Sigmoid colon (tissue), 6 donors: ENCODE measurements at regions not wholly inside any gene's neighbourhood (a gene's known extent, or its start where the extent isn't known, plus 50 kb on each side); places are given as distances from the start of the nearest gene placed in this dataset.

Source experiments
- DNase-seq: peaks from one replicate; pipeline ENCODE4 v3.0.0-alpha.2; 2019
- H3K27ac ChIP-seq, 4 donors: fragments of 200-600 bp; sonication (generic); one replicate each; pipeline ENCODE4 v1.5.1; 2016 to 2019; ENCODE audit warnings: mild to moderate bottlenecking in 1 of 4
- H3K27me3 ChIP-seq, 3 donors: fragments of 200-600 bp; sonication (generic); one replicate each; pipeline ENCODE4 v1.5.1; 2019; ENCODE audit warnings: mild to moderate bottlenecking in 1 of 3
- H3K36me3 ChIP-seq, 4 donors: fragments of 200-600 bp; sonication (generic); one replicate each; pipeline ENCODE4 v1.5.1; 2016 to 2019
- H3K4me1 ChIP-seq, 4 donors: fragments of 200-600 bp; sonication (generic); one replicate each; pipeline ENCODE4 v1.5.1; 2017 to 2019
- H3K4me3 ChIP-seq, 4 donors: fragments of 200-600 bp; sonication (generic); one replicate each; pipeline ENCODE4 v1.5.1; 2017 to 2019; ENCODE audit warnings: mild to moderate bottlenecking in 2 of 4, moderate library complexity in 1 of 4
- H3K9me3 ChIP-seq, 4 donors: fragments of 200-600 bp in 3 of 4; sonication (generic) in 3 of 4; one replicate each; pipeline versions ENCODE4 v1.5.1 to v1.6.1; 2013 to 2019
- EP300 ChIP-seq, 4 donors: sonication (generic); formaldehyde crosslinking; IDR thresholded peaks; one replicate each; pipeline ENCODE4 v1.6.1; 2017; ENCODE audit warnings: antibody characterized with exemption in 4 of 4
- POLR2A ChIP-seq, 2 donors: fragments of 450-650 bp; IDR thresholded peaks; one replicate each; pipeline ENCODE4 v1.6.1; 2016; ENCODE audit warnings: antibody characterized with exemption in 2 of 2, mild to moderate bottlenecking in 2 of 2, moderate library complexity in 2 of 2
- POLR2AphosphoS5 ChIP-seq, 4 donors: sonication (generic); formaldehyde crosslinking; IDR thresholded peaks; one replicate each; pipeline ENCODE4 v1.6.1; 2017; ENCODE audit warnings: antibody characterized with exemption in 4 of 4
- WGBS, 2 donors: extraction: QIAGEN DNeasy Blood & Tissue Kit; methylation state at CpG; one replicate each; pipeline ENCODE4 v1.1.7; 2013; 5-methylcytosine and 5-hydroxymethylcytosine counted together
- intact Hi-C: fragments of 100-400 bp; cut with DNase I; formaldehyde crosslinking; loops from one replicate; pipeline ENCODE4 v1.15.1; 2023
- TF ChIP-seq, protein P1 (sequence below), 4 experiments: fragments of 450-650 bp in 3 of 4; fragments of 200-600 bp in 1 of 4; IDR thresholded peaks; one replicate each; pipeline ENCODE4 v1.5.1; 2016 to 2019; ENCODE audit warnings: antibody characterized with exemption in 4 of 4, mild to moderate bottlenecking in 3 of 4, moderate library complexity in 2 of 4
- donor health status: healthy with polysubstance abuse.
- donor health status: healthy.

GRCh38 chr2:66283787-66284186 is 151.1 kb upstream of the MEIS1 start:
- WGBS, 2 donors: 33 to 82% methylated on average over 1 of the region's 1 CpG
- intact Hi-C loops: no loop called here
- H3K27ac ChIP-seq: no peak overlapping the region
- no peaks in the 10 kb centered on the region for H3K9me3 ChIP-seq
- no peaks in the 10 kb centered on the region for H3K27me3 ChIP-seq
- TF ChIP-seq POLR2A (IDR thresholded peaks at IDR 0.05) (no peak), POLR2AphosphoS5 (IDR thresholded peaks at IDR 0.05) (no peak), EP300 (IDR thresholded peaks at IDR 0.05) (no peak)
- TF ChIP-seq, protein P1, sequence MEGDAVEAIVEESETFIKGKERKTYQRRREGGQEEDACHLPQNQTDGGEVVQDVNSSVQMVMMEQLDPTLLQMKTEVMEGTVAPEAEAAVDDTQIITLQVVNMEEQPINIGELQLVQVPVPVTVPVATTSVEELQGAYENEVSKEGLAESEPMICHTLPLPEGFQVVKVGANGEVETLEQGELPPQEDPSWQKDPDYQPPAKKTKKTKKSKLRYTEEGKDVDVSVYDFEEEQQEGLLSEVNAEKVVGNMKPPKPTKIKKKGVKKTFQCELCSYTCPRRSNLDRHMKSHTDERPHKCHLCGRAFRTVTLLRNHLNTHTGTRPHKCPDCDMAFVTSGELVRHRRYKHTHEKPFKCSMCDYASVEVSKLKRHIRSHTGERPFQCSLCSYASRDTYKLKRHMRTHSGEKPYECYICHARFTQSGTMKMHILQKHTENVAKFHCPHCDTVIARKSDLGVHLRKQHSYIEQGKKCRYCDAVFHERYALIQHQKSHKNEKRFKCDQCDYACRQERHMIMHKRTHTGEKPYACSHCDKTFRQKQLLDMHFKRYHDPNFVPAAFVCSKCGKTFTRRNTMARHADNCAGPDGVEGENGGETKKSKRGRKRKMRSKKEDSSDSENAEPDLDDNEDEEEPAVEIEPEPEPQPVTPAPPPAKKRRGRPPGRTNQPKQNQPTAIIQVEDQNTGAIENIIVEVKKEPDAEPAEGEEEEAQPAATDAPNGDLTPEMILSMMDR (IDR thresholded peaks at IDR 0.05): no peak
- H3K4me3 ChIP-seq: no peak overlapping the region
- peaks cover 0 to 4% (median 0%) of the 10 kb centered on the region in 4 donors for H3K4me1 ChIP-seq
- no peaks in the 10 kb centered on the region for H3K36me3 ChIP-seq
- DNase-seq: no peak

GRCh38 chr2:66281980-66282379 is 152.9 kb upstream of the MEIS1 start:
- Histone ChIP-seq H3K27me3 (no peaks in the 10 kb centered on the region), H3K4me1 (peaks cover 0 to 5% (median 0%) of the 10 kb centered on the region in 4 donors), H3K36me3 (no peaks in the 10 kb centered on the region), H3K9me3 (no peaks in the 10 kb centered on the region), H3K4me3 (no peak overlapping the region), H3K27ac (no peak overlapping the region)
- intact Hi-C loops: no loop called here
- DNase-seq: no peak
- TF ChIP-seq, protein P1 (IDR thresholded peaks at IDR 0.05): no peak
- TF ChIP-seq EP300 (IDR thresholded peaks at IDR 0.05): no peak
- TF ChIP-seq POLR2AphosphoS5 (IDR thresholded peaks at IDR 0.05): no peak
- no peak for TF ChIP-seq POLR2A (IDR thresholded peaks at IDR 0.05)

DNA sequence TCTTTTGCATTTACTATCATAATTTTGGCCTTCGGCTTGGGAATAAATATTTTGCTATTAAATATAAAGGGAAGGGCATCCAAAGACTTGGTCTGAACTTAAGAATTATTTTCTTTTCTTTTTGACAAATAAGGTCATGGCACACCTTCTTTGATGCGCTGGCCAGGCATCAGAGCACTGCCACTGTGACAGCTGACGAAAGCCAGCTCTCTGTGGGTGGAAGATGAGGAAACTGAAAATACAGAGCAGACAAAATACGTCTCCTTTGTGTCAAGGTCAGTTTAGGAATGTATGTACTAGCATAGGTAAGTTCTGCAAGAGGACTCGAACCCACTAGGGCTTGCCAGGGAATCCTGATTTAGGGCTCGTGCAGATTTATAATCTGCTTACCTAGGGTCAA is 155.9 kb upstream of the MEIS1 start:
- H3K27ac ChIP-seq: no peak overlapping the region
- H3K9me3 ChIP-seq: no peaks in the 10 kb centered on the region
- peaks cover 0 to 5% (median 0%) of the 10 kb centered on the region in 4 donors for H3K4me1 ChIP-seq
- intact Hi-C loops: no loop called here
- H3K36me3 ChIP-seq: no peaks in the 10 kb centered on the region
- no peak overlapping the region for H3K4me3 ChIP-seq
- TF ChIP-seq POLR2A (IDR thresholded peaks at IDR 0.05) (no peak), POLR2AphosphoS5 (IDR thresholded peaks at IDR 0.05) (peak in 2 of 4 donors; percentile 38 to 59), EP300 (IDR thresholded peaks at IDR 0.05) (no peak)
- TF ChIP-seq, protein P1 (IDR thresholded peaks at IDR 0.05): no peak
- WGBS, 2 donors: 79 to 86% methylated on average over 6 of the region's 6 CpGs
- DNase-seq: no peak
- H3K27me3 ChIP-seq: no peaks in the 10 kb centered on the region

DNA sequence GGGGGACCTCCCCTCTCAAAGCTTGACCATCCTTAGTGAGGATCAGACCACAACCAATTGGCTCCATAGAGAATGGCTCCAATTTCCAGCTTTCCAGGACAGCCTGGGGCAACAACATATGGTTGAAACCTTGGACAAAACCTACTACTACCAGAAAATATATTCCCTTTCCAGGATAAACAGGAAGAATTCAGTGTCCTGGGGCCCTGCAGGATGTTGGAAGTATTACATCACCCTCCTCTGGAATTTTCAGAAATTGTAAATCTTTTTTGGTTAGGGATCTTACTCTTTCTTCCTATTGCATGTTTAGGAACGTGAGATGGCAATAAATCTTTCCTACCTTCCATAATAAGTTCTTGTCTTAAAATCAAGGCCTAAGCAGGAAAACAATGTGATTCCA is 158.9 kb upstream of the MEIS1 start:
- Histone ChIP-seq H3K36me3 (no peaks in the 10 kb centered on the region), H3K27ac (no peak overlapping the region), H3K4me3 (no peak overlapping the region), H3K9me3 (no peaks in the 10 kb centered on the region), H3K27me3 (no peaks in the 10 kb centered on the region), H3K4me1 (peaks cover 0 to 5% (median 0%) of the 10 kb centered on the region in 4 donors)
- no peak for DNase-seq
- WGBS, 2 donors: 57 to 60% methylated on average over 1 of the region's 1 CpG
- intact Hi-C loops: no loop called here
- TF ChIP-seq EP300 (IDR thresholded peaks at IDR 0.05) (no peak), POLR2A (IDR thresholded peaks at IDR 0.05) (no peak), POLR2AphosphoS5 (IDR thresholded peaks at IDR 0.05) (no peak)
- TF ChIP-seq, protein P1 (IDR thresholded peaks at IDR 0.05): no peak

GRCh38 chr2:66273933-66274490 is 160.9 kb upstream of the MEIS1 start:
- Histone ChIP-seq H3K27me3 (no peaks in the 10 kb centered on the region), H3K4me3 (no peak overlapping the region), H3K27ac (no peak overlapping the region), H3K36me3 (no peaks in the 10 kb centered on the region), H3K9me3 (no peaks in the 10 kb centered on the region), H3K4me1 (peaks cover 0 to 4% (median 0%) of the 10 kb centered on the region in 4 donors)
- DNase-seq: no peak
- WGBS, 2 donors: 64 to 68% methylated on average over 4 of the region's 4 CpGs
- TF ChIP-seq POLR2AphosphoS5 (IDR thresholded peaks at IDR 0.05): no peak
- no peak for TF ChIP-seq POLR2A (IDR thresholded peaks at IDR 0.05)
- TF ChIP-seq EP300 (IDR thresholded peaks at IDR 0.05): no peak
- TF ChIP-seq, protein P1 (IDR thresholded peaks at IDR 0.05): no peak
- intact Hi-C loops: no loop called here
